HepG2 (cell line): ENCODE measurements at regions not wholly inside any gene's neighbourhood (a gene's known extent, or its start where the extent isn't known, plus 50 kb on each side); places are given as distances from the start of the nearest gene placed in this dataset.
"Not testable (repeated sequence)": the region's sequence is repeated elsewhere in the genome, so short reads cannot be mapped to it uniquely, and the experiment has no call there.

Experiments used
- ATAC-seq: fragments of 200-7000 bp; cut with Tn5 transposase; 3 replicates; pipeline ENCODE4 v1.9.1; 2020; ENCODE audit warnings: mild to moderate bottlenecking, moderate library complexity
- BruUV-seq: library from RNA; stranded (reverse); fragments of 400-500 nt; replicated peaks from 2 replicates; lab custom pipeline; 2021; lab: Mats Ljungman, UMichigan
- CTCF ChIA-PET: fragments of 300-600 bp; formaldehyde crosslinking; extraction: SDS; loops from one replicate; lab custom pipeline; 2021; ENCODE audit warnings: low total read pairs, inconsistent platforms, low intra/inter-chr PET ratio; lab: Yijun Ruan, JAX
- POLR2A ChIA-PET: fragments of 350-600 bp; sonication (Branson Sonifier 250); formaldehyde crosslinking; loops from one replicate; lab custom pipeline; 2020; ENCODE audit warnings: antibody characterized with exemption, inconsistent platforms; lab: Yijun Ruan, JAX
- DNase-seq: peaks from one replicate; pipeline ENCODE4 v3.0.0-alpha.2; 2015; ENCODE audit warnings: low spot score
- FAIRE-seq: peaks from 3 replicates; lab custom pipeline; 2011; peaks lifted over from hg19 to GRCh38; lab: Jason Lieb, UNC
- H2AFZ ChIP-seq: one replicate; pipeline ENCODE4 v1.6.1; 2011; ENCODE audit warnings: low read length, inconsistent platforms
- H3K27ac ChIP-seq: fragments of 300-600 bp; 3 replicates; pipeline ENCODE4 v1.8.0; 2011; ENCODE audit warnings: mixed run types, mild to moderate bottlenecking, mixed read lengths, low read length, inconsistent platforms; ENCODE audit not compliant: insufficient read depth; ENCODE audit errors: extremely low read length
- H3K27me3 ChIP-seq, 2 experiments: fragments of 200-600 bp in 1 of 2; 2 replicates in 1 of 2; 3 replicates in 1 of 2; pipeline versions ENCODE4 v1.6.0 to v1.8.0; 2011; ENCODE audit warnings: low read length in 2 of 2, mild to moderate bottlenecking in 2 of 2, moderate library complexity in 2 of 2, inconsistent platforms in 1 of 2; ENCODE audit not compliant: insufficient read depth in 2 of 2, control insufficient read depth in 1 of 2
- H3K36me3 ChIP-seq, 2 experiments: fragments of 200-600 bp in 1 of 2; replicated peaks in 1 of 2; 2 replicates in 1 of 2; 3 replicates in 1 of 2; pipeline versions ENCODE4 v1.5.1 to v1.8.0; 2011; ENCODE audit warnings: low read length in 2 of 2, inconsistent platforms in 1 of 2; ENCODE audit not compliant: insufficient read depth in 2 of 2, control insufficient read depth in 1 of 2
- H3K4me1 ChIP-seq: 2 replicates; pipeline ENCODE4 v1.5.1; 2012; ENCODE audit warnings: low read length, inconsistent platforms; ENCODE audit not compliant: insufficient read depth
- H3K4me2 ChIP-seq: 2 replicates; pipeline ENCODE4 v1.6.0; 2011; ENCODE audit warnings: low read depth, low read length, inconsistent platforms
- H3K4me3 ChIP-seq, 3 experiments: fragments of 200-600 bp in 1 of 3; sonication (generic), shearing (Covaris generic) in 1 of 3; replicated peaks in 1 of 3; 2 replicates each; pipeline ENCODE4 v1.5.1; 2011 to 2016; ENCODE audit warnings: low read length in 3 of 3, inconsistent platforms in 2 of 3, low read depth in 2 of 3, mild to moderate bottlenecking in 2 of 3, control low read depth in 1 of 3, mixed read lengths in 1 of 3; ENCODE audit not compliant: insufficient read depth in 1 of 3
- H3K79me2 ChIP-seq: one replicate; pipeline ENCODE4 v1.6.1; 2011; ENCODE audit warnings: low read length, inconsistent platforms; ENCODE audit not compliant: insufficient read depth
- H3K9ac ChIP-seq: 2 replicates; pipeline ENCODE4 v1.6.0; 2011; ENCODE audit warnings: mild to moderate bottlenecking, low read depth, low read length, inconsistent platforms; ENCODE audit not compliant: insufficient read depth
- H3K9me3 ChIP-seq: 2 replicates; pipeline ENCODE4 v1.5.1; 2012; ENCODE audit warnings: mild to moderate bottlenecking, low read length
- H4K20me1 ChIP-seq: 2 replicates; pipeline ENCODE4 v1.6.0; 2011; ENCODE audit warnings: inconsistent platforms, mild to moderate bottlenecking, low read length, moderate library complexity; ENCODE audit not compliant: insufficient read depth
- PCBP2 ChIP-seq: fragments of 200-400 bp; formaldehyde crosslinking; optimal IDR thresholded peaks from 2 replicates; pipeline ENCODE3; 2018; ENCODE audit warnings: low read length, low read depth; ENCODE audit not compliant: poor library complexity, severe bottlenecking
- WGBS: methylation state at CpG from one replicate; pipeline ENCODE4 v1.1.6; 2017; ENCODE audit warnings: low lambda C conversion rate; 5-methylcytosine and 5-hydroxymethylcytosine counted together
- in situ Hi-C: cut with HindIII; loops from 2 replicates; pipeline ENCODE4 v1.10.0; 2017; ENCODE audit warnings: low pct_unique_long_range_greater_than_20kb; ENCODE audit not compliant: extremely low pct_ligation_motif_present
- intact Hi-C: fragments of 100-400 bp; cut with micrococcal nuclease; formaldehyde crosslinking; loops from one replicate; pipeline ENCODE4 v1.10.0; 2022; ENCODE audit not compliant: unreplicated experiment

- ATAC-seq, CTCF ChIA-PET, DNase-seq, H3K4me3 ChIP-seq, H3K9ac ChIP-seq, H4K20me1 ChIP-seq, in situ Hi-C loops, BruUV-seq, H3K27ac ChIP-seq, H3K4me1 ChIP-seq, H3K27me3 ChIP-seq, FAIRE-seq, H3K4me2 ChIP-seq, intact Hi-C loops, H3K9me3 ChIP-seq, H3K36me3 ChIP-seq, H3K79me2 ChIP-seq, POLR2A ChIA-PET, H2AFZ ChIP-seq: not testable (repeated sequence)
- WGBS, result 0% methylated on average over 1 of the region's 1 CpG
Measured at GRCh38 chr3:198170781-198171180, 210.8 kb downstream of the LMLN start.

GRCh38 chr3:198173080-198173479 is 213.1 kb downstream of the LMLN start:
- ATAC-seq, BruUV-seq, in situ Hi-C loops, intact Hi-C loops, CTCF ChIA-PET, H2AFZ ChIP-seq, H3K79me2 ChIP-seq, H3K4me1 ChIP-seq, POLR2A ChIA-PET, H3K36me3 ChIP-seq, H3K4me3 ChIP-seq, DNase-seq, H3K4me2 ChIP-seq, H3K27me3 ChIP-seq, H3K27ac ChIP-seq, H3K9me3 ChIP-seq, H4K20me1 ChIP-seq, H3K9ac ChIP-seq: not testable (repeated sequence)
- 40% methylated on average over 5 of the region's 5 CpGs for WGBS
- FAIRE-seq, result peak; percentile 71

GRCh38 chr3:198173929-198174574 is 214.0 kb downstream of the LMLN start:
- not testable (repeated sequence) for H3K36me3 ChIP-seq
- TF ChIP-seq PCBP2, result peak; percentile 20
- TF ChIP-seq, all 625 proteins: peak for 1; not testable (repeated sequence) for 624
- H4K20me1 ChIP-seq, H3K9ac ChIP-seq, H3K4me2 ChIP-seq, H3K79me2 ChIP-seq, H3K4me3 ChIP-seq, DNase-seq, CTCF ChIA-PET, H3K27ac ChIP-seq, H2AFZ ChIP-seq, in situ Hi-C loops, H3K9me3 ChIP-seq, ATAC-seq, H3K27me3 ChIP-seq, FAIRE-seq, POLR2A ChIA-PET, intact Hi-C loops, BruUV-seq, H3K4me1 ChIP-seq: not testable (repeated sequence)
- 0% methylated on average over 1 of the region's 1 CpG for WGBS
